ENCODE measurements at regions not wholly inside any gene's neighbourhood (a gene's known extent, or its start where the extent isn't known, plus 50 kb on each side); places are given as distances from the start of the nearest gene placed in this dataset.
"Not testable (repeated sequence)": the region's sequence is repeated elsewhere in the genome, so short reads cannot be mapped to it uniquely, and the experiment has no call there.

- Histone ChIP-seq H3K36me3 (ENCODE audit: control insufficient read depth, insufficient read depth, low read length) (no peaks in the 10 kb centered on the region), H3K4me3 (ENCODE audit: low read depth, low read length) (no peak overlapping the region), H3K27me3 (ENCODE audit: control insufficient read depth, insufficient read depth, low read length) (no peaks in the 10 kb centered on the region)
- DNase-seq (ENCODE audit: low read depth): no peak
- TF ChIP-seq CTCF (IDR thresholded peaks at IDR 0.05; ENCODE audit: insufficient read depth, low read length, poor library complexity, severe bottlenecking): no peak
These were observed 191.2 kb upstream of the ARPP21 start for GRCh38 chr3:35448121-35448520.

GRCh38 chr3:35448681-35449080 lies 190.6 kb upstream of the ARPP21 start:
- no peaks in the 10 kb centered on the region for H3K36me3 ChIP-seq (ENCODE audit: control insufficient read depth, insufficient read depth, low read length)
- no peaks in the 10 kb centered on the region for H3K27me3 ChIP-seq (ENCODE audit: control insufficient read depth, insufficient read depth, low read length)
- no peak overlapping the region for H3K4me3 ChIP-seq (ENCODE audit: low read depth, low read length)
- DNase-seq (ENCODE audit: low read depth): no peak
- TF ChIP-seq CTCF (IDR thresholded peaks at IDR 0.05; ENCODE audit: insufficient read depth, low read length, poor library complexity, severe bottlenecking): no peak

- not testable (repeated sequence) for H3K4me3 ChIP-seq (ENCODE audit: low read depth, low read length); DNase-seq (ENCODE audit: low read depth); H3K27me3 ChIP-seq (ENCODE audit: control insufficient read depth, insufficient read depth, low read length); H3K36me3 ChIP-seq (ENCODE audit: control insufficient read depth, insufficient read depth, low read length)
These were observed 184.5 kb upstream of the ARPP21 start for GRCh38 chr3:35454819-35455218.

- TF ChIP-seq CTCF (IDR thresholded peaks at IDR 0.05; ENCODE audit: insufficient read depth, low read length, poor library complexity, severe bottlenecking): no peak
- Histone ChIP-seq H3K4me3 (ENCODE audit: low read depth, low read length) (no peak overlapping the region), H3K27me3 (ENCODE audit: control insufficient read depth, insufficient read depth, low read length) (no peaks in the 10 kb centered on the region), H3K36me3 (ENCODE audit: control insufficient read depth, insufficient read depth, low read length) (no peaks in the 10 kb centered on the region)
- no peak for DNase-seq (ENCODE audit: low read depth)
These were observed 165.4 kb upstream of the ARPP21 start for GRCh38 chr3:35473956-35474355.

- H3K4me3 ChIP-seq (ENCODE audit: low read depth, low read length); DNase-seq (ENCODE audit: low read depth); H3K36me3 ChIP-seq (ENCODE audit: control insufficient read depth, insufficient read depth, low read length); H3K27me3 ChIP-seq (ENCODE audit: control insufficient read depth, insufficient read depth, low read length): not testable (repeated sequence)
These were observed 156.8 kb upstream of the ARPP21 start for GRCh38 chr3:35482566-35482965.

- H3K27me3 ChIP-seq (ENCODE audit: control insufficient read depth, insufficient read depth, low read length): no peaks in the 10 kb centered on the region
- TF ChIP-seq CTCF (IDR thresholded peaks at IDR 0.05; ENCODE audit: insufficient read depth, low read length, poor library complexity, severe bottlenecking): no peak
- DNase-seq (ENCODE audit: low read depth): no peak
- H3K36me3 ChIP-seq (ENCODE audit: control insufficient read depth, insufficient read depth, low read length): no peaks in the 10 kb centered on the region
- H3K4me3 ChIP-seq (ENCODE audit: low read depth, low read length): no peak overlapping the region
These were observed 156.2 kb upstream of the ARPP21 start for GRCh38 chr3:35483131-35483530.

- TF ChIP-seq CTCF (IDR thresholded peaks at IDR 0.05; ENCODE audit: insufficient read depth, low read length, poor library complexity, severe bottlenecking): no peak
- no peak for DNase-seq (ENCODE audit: low read depth)
- H3K4me3 ChIP-seq (ENCODE audit: low read depth, low read length): no peak overlapping the region
- no peaks in the 10 kb centered on the region for H3K36me3 ChIP-seq (ENCODE audit: control insufficient read depth, insufficient read depth, low read length)
- H3K27me3 ChIP-seq (ENCODE audit: control insufficient read depth, insufficient read depth, low read length): no peaks in the 10 kb centered on the region
These were observed 154.3 kb upstream of the ARPP21 start for GRCh38 chr3:35484929-35485530.
